HEK293T (cell line): ENCODE measurements at regions not wholly inside any gene's neighbourhood (a gene's known extent, or its start where the extent isn't known, plus 50 kb on each side); places are given as distances from the start of the nearest gene placed in this dataset.
"Not testable (repeated sequence)": the region's sequence is repeated elsewhere in the genome, so short reads cannot be mapped to it uniquely, and the experiment has no call there.

Experiments used
- CTCF ChIA-PET: fragments of 350-600 bp; formaldehyde crosslinking; extraction: SDS; loops from one replicate; lab custom pipeline; 2021; ENCODE audit warnings: antibody characterized with exemption, inconsistent platforms; lab: Yijun Ruan, JAX
- POLR2A ChIA-PET: fragments of 350-600 bp; formaldehyde crosslinking; extraction: SDS; loops from one replicate; lab custom pipeline; 2020; ENCODE audit warnings: antibody characterized with exemption, inconsistent platforms; lab: Yijun Ruan, JAX
- DNase-seq: peaks from one replicate; pipeline ENCODE4 v3.0.0; 2012; ENCODE audit warnings: mixed read lengths; ENCODE audit errors: extremely low spot score
- ARNT ChIP-seq: fragments of 450-650 bp; IDR thresholded peaks from 2 replicates; pipeline ENCODE4 v1.6.1; 2017; ENCODE audit warnings: mild to moderate bottlenecking
- BHLHE40 ChIP-seq: fragments of 450-650 bp; IDR thresholded peaks from 2 replicates; pipeline ENCODE4 v1.6.1; 2016; ENCODE audit warnings: mild to moderate bottlenecking, moderate library complexity, borderline replicate concordance
- CTBP1 ChIP-seq: fragments of 450-650 bp; IDR thresholded peaks from 2 replicates; pipeline ENCODE4 v1.6.1; 2016; ENCODE audit warnings: borderline replicate concordance
- ELF4 ChIP-seq: fragments of 450-650 bp; IDR thresholded peaks from 2 replicates; pipeline ENCODE4 v1.6.1; 2017; ENCODE audit warnings: antibody characterized with exemption
- FOXA1 ChIP-seq: fragments of 450-650 bp; IDR thresholded peaks from 2 replicates; pipeline ENCODE4 v1.6.1; 2016; ENCODE audit warnings: mild to moderate bottlenecking
- FOXK2 ChIP-seq: fragments of 450-650 bp; IDR thresholded peaks from 2 replicates; pipeline ENCODE4 v1.6.1; 2016; ENCODE audit warnings: mild to moderate bottlenecking
- FOXM1 ChIP-seq: fragments of 450-650 bp; IDR thresholded peaks from 2 replicates; pipeline ENCODE4 v1.6.1; 2017; ENCODE audit warnings: mild to moderate bottlenecking, borderline replicate concordance
- HDGF ChIP-seq: fragments of 450-650 bp; IDR thresholded peaks from 2 replicates; pipeline ENCODE4 v1.6.1; 2017; ENCODE audit warnings: antibody characterized with exemption, borderline replicate concordance
- L3MBTL2 ChIP-seq: fragments of 450-650 bp; conservative IDR thresholded peaks from 2 replicates; pipeline ENCODE4 v1.6.1; 2016; ENCODE audit warnings: mild to moderate bottlenecking
- LEF1 ChIP-seq: fragments of 450-650 bp; IDR thresholded peaks from 2 replicates; pipeline ENCODE4 v1.6.1; 2017; ENCODE audit warnings: mild to moderate bottlenecking, borderline replicate concordance
- NFRKB ChIP-seq: fragments of 450-650 bp; IDR thresholded peaks from 2 replicates; pipeline ENCODE4 v1.6.1; 2016; ENCODE audit warnings: mild to moderate bottlenecking, moderate library complexity
- PKNOX1 ChIP-seq: fragments of 450-650 bp; IDR thresholded peaks from 2 replicates; pipeline ENCODE4 v1.6.1; 2016
- SP1 ChIP-seq: fragments of 450-650 bp; IDR thresholded peaks from 2 replicates; pipeline ENCODE4 v1.6.1; 2017
- SUZ12 ChIP-seq: fragments of 450-650 bp; IDR thresholded peaks from 2 replicates; pipeline ENCODE4 v1.6.1; 2016; ENCODE audit warnings: mild to moderate bottlenecking
- TARDBP ChIP-seq: fragments of 450-650 bp; IDR thresholded peaks from 2 replicates; pipeline ENCODE4 v1.6.1; 2016
- ZNF384 ChIP-seq: fragments of 450-650 bp; IDR thresholded peaks from 2 replicates; pipeline ENCODE4 v1.6.1; 2016

DNA sequence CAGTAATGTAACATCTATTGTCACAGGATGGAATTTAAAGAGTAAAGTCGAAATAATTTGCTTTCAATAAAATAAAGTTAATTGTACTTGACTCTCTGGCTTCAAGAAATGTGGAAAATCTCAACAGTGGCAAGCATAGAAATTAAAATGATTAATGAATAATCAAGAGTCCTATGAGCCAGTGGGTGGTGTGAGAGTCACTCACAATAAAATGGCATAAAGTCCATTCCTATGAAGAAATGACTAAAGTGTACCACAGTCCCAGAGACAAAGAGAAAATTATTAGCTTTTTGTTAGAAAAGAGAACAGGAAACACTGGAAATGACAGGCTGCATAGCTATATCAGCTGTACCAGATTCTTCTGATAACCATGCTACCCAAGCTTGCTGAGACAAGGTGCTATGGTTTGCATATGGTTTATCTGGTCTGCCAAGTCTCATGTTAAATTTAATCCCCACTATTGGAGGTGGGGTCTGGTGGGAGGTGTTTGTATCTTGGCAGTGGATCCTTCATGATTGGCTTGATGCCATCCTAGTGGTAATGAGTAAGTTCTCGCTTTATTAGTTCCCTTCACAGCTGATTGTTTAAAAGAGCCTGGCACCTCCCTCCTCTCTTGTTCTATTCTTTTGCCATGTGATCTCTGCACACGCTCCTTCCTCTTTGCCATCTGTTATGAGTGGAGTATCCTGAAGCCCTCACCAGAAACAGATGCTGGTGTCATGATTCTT lies 647.7 kb upstream of the ITGA1 start:
- ChIA-PET CTCF (no interaction called here), POLR2A (no interaction called here)
- no peak for DNase-seq
- TF ChIP-seq FOXK2 (no peak), FOXA1 (no peak)

GRCh38 chr5:52148679-52149078 lies 639.0 kb upstream of the ITGA1 start:
- ChIA-PET POLR2A (no interaction called here), CTCF (no interaction called here)
- TF ChIP-seq FOXM1 (no peak), ARNT (no peak), ELF4 (no peak), CTBP1 (no peak), LEF1 (no peak), FOXK2 (no peak), BHLHE40 (no peak)
- no peak for DNase-seq

GRCh38 chr5:52150501-52150900 lies 637.2 kb upstream of the ITGA1 start:
- DNase-seq, result no peak
- no peak for TF ChIP-seq FOXM1
- no peak for TF ChIP-seq FOXK2
- TF ChIP-seq PKNOX1, result no peak
- TF ChIP-seq HDGF, result no peak
- ChIA-PET CTCF (interaction anchor here (0.7 kb wide), 1 partner anchor 31 kb away, joined by 3 read pairs; no protein-coding TSS in a partner anchor), POLR2A (no interaction called here)

- DNase-seq, CTCF ChIA-PET, POLR2A ChIA-PET: not testable (repeated sequence)
Measured at GRCh38 chr5:52156809-52157208, 630.9 kb upstream of the ITGA1 start.

GRCh38 chr5:52165806-52166205 lies 621.9 kb upstream of the ITGA1 start:
- POLR2A ChIA-PET, CTCF ChIA-PET, DNase-seq: not testable (repeated sequence)

GRCh38 chr5:52173133-52173532 lies 614.6 kb upstream of the ITGA1 start:
- DNase-seq, result no peak
- POLR2A ChIA-PET, result no interaction called here
- CTCF ChIA-PET, result no interaction called here
- TF ChIP-seq PKNOX1 (no peak), FOXM1 (no peak), ZNF384 (no peak), FOXA1 (no peak), TARDBP (no peak), SUZ12 (no peak), LEF1 (no peak), BHLHE40 (no peak), SP1 (no peak), NFRKB (no peak), L3MBTL2 (no peak), ARNT (no peak), FOXK2 (no peak), ELF4 (no peak), CTBP1 (no peak), HDGF (no peak)

DNA sequence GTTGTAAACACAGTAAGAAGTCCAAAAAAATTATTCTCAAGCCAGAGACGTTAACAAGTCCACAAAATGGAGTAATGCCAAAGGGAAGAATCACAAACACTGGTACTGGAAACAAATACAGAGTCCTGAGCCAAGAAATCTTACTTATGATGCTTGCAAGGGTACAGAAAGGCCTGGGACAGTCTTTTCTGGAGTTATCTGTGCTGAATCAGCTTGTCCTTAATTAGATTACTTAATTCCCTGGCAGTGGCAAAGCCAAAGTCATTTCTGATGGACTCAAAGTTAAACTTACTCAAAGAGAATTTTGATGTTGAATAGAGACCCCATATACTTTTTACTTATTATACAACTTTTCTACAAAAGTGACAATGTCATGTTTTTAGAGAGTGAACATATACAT lies 610.5 kb upstream of the ITGA1 start:
- TF ChIP-seq PKNOX1 (no peak), ELF4 (no peak), FOXA1 (no peak), ZNF384 (no peak), SUZ12 (no peak)
- no peak for DNase-seq
- CTCF ChIA-PET, result no interaction called here
- POLR2A ChIA-PET, result no interaction called here

GRCh38 chr5:52181403-52181802 lies 606.3 kb upstream of the ITGA1 start:
- no peak for DNase-seq
- no peak for TF ChIP-seq NFRKB
- TF ChIP-seq ZNF384, result no peak
- no peak for TF ChIP-seq ARNT
- TF ChIP-seq L3MBTL2, result no peak
- TF ChIP-seq ELF4, result no peak
- TF ChIP-seq FOXK2, result no peak
- no peak for TF ChIP-seq FOXA1
- TF ChIP-seq SP1, result no peak
- TF ChIP-seq HDGF, result no peak
- TF ChIP-seq FOXM1, result no peak
- no peak for TF ChIP-seq SUZ12
- TF ChIP-seq PKNOX1, result no peak
- no peak for TF ChIP-seq BHLHE40
- ChIA-PET CTCF (no interaction called here), POLR2A (no interaction called here)
